ENCODE measurements at regions not wholly inside any gene's neighbourhood (a gene's known extent, or its start where the extent isn't known, plus 50 kb on each side); places are given as distances from the start of the nearest gene placed in this dataset.

DNA sequence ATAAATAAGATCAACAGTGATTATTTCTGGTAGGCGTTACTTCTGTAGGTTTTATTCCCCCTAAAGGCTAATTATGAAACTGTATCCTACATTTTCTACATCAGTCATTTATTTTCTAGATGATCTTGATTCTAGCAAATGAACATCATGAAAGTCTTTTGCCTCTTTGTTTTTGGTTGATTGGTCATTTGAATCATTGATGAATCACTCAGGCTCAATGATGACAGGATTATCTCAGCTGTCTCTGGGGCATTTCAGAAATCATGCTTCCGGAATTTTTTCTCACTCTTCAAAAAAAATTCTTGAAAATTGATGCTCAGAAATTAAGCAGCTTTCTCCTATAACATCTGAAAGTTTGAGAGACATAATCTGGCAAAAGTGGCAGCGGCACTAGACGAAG, 298.9 kb upstream of the TCF4 start:
- no peak for DNase-seq (ENCODE audit: low read depth, low spot score)

DNA sequence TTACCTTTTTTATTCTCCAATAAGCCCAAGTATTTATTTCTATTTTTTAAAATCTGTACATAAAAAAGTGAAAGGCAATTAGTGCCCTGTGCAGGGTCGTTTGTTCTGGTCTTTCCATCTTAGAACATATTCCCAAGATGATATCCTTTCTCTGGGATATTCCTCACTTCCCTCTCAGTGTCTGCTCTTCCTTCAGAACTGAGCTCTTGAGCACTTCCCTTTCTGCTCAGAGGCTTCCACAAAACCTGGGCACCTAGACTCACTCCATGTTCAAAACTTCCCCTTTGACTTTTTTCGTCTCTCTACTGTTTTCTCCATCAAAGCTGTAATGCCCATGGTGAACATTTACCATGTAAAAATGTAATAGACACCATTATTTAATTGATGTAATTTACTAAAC, 296.5 kb upstream of the TCF4 start:
- no peak for DNase-seq (ENCODE audit: low read depth, low spot score)

DNA sequence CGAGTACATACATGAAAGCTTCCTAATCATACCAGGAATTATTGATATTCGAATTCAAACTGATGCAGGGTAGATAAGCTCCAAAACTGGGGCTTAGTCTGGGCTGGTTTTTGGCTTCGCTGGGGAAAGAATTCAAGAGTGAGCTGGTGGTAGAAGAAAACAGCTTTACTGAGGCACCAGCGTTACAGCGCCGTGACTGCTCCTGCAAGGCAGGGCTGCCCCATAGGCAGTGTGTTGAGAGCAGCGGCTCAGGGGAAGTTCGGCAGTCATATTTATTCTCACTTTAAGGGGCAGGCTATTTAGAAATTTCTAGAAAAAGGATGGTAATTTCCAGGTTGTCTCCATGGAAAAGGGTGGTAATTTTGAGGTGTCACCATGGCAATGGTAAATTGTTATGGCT, 292.6 kb upstream of the TCF4 start:
- DNase-seq (ENCODE audit: low read depth, low spot score): no peak

DNA sequence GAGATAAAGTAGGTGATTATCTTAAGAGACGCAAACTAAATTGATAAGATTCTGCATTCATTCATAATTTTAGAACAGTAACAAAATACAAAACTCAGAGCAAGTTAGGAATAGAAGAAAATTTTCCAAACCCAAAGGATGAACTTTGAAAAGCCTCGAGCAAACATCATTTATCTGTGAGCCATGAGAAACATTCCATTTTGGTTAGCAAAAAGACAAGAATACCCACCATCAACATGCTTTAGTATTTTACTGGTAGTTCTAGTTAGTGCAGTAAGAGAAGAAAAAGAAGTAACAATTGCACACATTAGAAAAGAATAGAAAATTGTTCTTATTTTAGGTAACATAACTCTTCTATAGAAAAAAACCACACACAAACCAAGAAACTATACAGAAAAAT, 291.3 kb upstream of the TCF4 start:
- no peak for DNase-seq (ENCODE audit: low read depth, low spot score)

DNA sequence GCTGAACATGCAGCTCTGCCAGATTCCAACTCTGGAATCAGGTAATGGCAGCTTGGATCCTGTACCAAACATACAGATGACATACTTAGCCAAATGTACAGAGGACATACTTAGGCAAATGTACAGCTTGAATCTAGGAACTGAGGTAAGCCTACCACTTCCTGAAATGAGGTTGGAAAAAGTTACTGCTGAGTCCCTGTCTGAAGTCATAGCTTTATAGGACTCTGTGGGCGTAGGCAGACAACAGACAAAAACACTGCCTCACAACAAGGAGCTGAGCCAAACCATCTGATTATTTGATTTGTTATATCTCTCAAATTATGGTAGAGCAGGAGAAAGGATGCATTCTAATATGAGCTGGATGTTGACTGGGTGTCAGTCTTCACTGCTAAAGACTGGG, 290.2 kb upstream of the TCF4 start:
- no peak for DNase-seq (ENCODE audit: low read depth, low spot score)

DNA sequence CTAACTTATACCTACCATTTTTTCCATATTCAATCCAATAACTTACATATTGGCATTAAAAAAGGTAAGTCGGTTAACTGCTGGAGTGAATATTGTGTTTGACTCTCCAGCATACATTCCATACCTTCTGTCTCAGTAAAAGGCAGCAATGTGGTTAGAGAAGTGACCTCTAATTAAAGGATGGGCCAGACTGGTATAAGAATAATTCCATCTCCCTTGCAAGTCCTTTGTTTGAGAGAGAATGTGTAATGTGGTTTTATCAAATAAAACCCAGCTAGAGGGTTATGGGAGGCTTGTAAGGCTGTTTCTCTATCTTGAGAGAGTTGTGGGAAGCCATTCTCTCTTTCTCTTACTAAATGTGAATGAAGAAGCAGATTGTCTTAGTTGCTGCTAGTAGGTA, 289.3 kb upstream of the TCF4 start:
- DNase-seq (ENCODE audit: low read depth, low spot score): no peak

DNA sequence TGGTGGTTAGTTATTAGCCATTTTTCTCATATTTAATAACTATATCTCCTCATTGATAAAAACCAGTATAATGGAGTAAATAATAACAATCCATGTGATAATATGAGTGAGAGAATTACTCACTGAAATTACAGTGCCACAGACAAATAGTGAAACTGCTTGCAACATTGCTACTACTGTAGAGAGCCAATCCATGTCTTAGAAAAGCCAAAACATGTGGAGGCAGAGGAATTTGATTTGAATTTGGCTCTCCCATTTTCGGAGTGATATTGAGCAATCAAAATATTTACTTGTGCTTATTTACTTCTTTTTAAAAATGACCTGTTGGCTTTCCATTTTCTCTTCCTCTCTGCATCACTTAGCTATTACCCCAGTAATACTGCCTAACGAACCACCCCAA, 288.3 kb upstream of the TCF4 start:
- no peak for DNase-seq (ENCODE audit: low read depth, low spot score)

DNA sequence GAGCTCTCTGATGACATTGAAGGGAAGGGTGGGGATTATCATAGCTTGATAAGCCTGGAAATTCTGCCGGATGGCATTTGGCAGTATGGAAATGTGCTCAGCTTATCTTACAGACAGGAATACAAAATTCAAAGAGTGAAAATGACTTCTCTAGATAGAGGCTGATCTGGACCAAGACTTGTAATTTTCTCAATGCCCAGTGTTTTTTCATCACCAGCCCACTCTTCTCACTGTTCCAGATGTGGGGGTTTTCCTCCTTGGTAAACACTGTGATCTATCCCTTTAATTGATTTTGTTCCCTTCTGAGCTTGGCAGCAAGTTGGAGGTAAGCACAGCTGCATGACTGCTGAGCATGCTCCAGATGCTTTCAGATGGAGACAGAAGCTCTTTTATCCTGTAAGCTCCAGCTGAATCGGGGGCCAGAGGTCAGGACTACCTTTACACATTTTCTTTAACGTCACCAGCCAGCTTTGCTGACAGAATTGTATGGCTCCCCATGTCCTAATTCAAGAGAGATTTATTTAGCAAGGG, 287.4 kb upstream of the TCF4 start:
- no peak for DNase-seq (ENCODE audit: low read depth, low spot score)

DNA sequence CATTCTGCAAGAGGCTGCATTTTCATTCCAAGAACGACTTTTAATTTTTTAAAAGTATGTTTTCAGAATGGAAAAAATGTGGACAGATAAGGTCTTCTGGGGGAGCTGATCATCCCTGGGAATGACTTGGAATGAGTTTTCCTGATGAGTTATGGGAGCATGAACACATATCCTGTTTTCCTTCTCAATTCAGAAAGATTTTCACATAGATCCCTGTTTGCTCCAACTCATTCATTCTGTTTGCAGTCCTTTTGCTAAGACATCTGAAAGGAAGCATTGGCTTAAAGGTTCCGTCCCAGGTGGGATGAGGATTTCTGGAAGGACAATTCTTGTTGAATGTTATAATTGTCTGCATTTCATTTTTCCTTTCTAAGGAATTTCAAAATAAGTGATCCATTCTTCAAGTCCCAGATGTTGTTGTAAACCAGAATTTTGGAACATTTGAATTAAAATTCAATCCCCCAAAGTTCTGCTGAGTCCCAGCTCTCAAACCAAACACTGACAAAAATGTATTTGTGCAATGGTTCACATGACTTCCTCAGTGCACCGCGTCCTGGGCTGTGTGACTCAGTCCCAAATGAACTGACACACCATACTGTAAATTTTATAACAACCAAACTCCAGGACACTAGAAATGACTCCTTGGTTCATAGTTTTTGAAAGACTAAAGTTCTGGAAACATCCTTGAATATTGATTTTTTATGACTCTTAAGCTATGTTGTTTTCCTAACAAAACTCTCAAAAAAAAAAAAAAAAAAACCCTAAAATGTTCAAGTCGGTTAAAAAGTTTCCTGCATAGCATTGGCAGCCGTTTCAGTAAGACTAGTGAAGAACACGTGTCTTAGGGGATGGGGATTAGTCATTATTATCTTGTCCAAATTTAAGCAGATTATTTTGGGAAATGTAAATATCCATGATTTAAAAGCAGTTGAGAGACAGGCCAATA, 281.8 kb upstream of the TCF4 start:
- no peak for DNase-seq (ENCODE audit: low read depth, low spot score)

DNA sequence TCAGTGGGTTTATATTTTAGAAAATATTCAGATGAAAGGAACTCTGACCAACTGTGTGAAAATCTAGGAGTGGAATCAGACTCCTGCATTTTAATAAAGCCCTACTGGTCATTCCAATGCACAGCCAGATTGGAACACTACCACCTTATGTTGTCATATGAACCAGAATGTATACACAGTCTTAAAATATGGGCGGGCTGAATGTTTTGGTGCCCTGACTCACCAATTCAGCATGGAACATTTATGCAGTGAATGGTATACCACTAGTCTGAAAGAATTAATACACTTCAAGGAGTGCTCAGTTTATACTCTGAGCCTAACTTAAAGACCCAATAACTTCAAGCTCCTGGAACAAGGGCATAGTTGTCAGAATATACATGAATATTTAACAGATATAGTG, 280.9 kb upstream of the TCF4 start:
- DNase-seq (ENCODE audit: low read depth, low spot score): no peak

DNA sequence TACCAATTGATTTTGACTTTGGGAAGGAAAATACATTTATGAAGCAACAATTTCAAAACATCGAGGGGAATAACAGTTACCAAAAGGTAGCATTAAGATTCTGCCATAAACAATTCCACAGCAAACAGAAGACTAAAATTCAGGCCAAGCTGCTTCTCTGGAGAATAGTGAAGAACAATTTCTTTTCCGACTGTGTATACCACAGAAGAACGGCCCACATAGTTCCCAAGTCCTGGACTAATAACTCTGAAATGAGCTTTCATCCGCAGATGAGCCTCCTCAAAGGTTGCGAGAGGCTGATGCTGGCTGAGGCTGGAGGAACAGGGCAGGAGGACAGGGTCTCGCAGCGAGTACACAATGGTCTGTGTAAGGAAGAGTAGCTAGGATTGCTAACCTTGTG, 278.9 kb upstream of the TCF4 start:
- no peak for DNase-seq (ENCODE audit: low read depth, low spot score)

DNA sequence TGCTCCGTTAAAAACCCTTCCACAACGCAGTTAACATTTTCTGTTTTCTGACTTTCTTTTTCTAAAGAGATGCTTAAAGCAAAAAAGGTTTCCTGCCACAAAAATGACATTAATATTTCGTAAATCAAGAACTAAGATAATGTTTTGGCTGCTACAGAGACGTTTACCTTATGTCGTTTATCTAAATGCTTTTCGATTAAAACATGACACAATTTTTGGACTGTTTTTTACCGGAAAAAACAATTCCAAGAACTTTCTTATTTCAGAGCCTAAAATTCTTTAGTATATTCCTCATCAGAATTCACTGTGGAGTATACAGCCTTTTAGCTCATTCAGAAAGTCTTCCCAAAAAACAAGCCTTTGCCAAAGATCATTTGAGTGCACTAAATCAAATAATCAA, 278.0 kb upstream of the TCF4 start:
- DNase-seq (ENCODE audit: low read depth, low spot score): no peak

DNA sequence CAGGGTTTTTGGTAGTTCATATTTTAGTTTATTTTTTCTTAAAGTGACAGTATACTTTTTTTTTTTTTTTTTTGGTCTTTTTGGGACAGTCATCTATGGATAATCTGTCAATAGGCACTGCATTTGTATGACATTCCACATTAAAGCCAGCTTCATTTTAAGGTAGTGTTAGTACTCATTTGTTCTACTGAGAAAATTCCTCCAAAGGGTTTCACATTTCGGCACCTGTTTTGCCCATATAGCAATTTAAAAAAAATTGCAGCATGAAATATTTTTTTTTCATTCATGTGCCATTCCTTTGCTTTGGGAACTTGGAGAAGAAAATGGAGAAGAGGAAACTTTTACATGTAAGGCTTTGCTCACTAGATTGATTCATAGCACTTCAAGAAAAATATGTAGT, 276.3 kb upstream of the TCF4 start:
- no peak for DNase-seq (ENCODE audit: low read depth, low spot score)

DNA sequence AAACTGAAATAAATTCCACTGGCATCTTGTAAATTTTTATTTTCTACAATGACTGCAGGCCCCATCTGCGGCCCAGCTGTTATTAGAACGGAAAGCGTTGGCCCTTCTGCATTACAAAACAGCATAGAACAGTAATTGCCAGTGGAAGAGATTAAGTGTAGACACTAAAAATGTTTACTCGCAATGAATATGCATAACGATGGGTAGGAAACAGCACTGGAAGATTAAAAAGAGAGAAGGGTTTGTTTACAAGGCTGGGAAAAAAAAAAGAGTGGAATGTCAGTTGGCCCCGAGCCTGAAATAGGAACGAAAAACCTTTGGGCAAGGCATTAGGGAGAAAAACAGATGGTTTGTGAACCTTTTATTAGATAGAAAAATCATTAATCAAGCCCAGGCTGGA, 275.9 kb upstream of the TCF4 start:
- DNase-seq (ENCODE audit: low read depth, low spot score): no peak

DNA sequence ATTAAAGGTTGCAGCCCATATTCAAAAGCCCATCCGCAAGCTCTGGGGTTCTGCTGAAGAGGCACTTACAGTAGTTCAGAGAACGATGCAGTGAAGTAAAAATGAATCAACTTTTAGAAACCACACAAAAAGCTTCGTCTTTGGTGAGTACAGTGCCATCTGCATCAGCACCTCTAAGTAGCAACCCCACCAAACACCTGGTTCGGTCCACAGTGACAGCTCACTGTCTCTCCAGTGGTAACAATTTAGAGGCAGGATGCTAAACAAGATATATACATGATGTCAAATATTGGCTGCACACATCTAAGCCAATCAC, 275.4 kb upstream of the TCF4 start:
- DNase-seq (ENCODE audit: low read depth, low spot score): no peak

DNA sequence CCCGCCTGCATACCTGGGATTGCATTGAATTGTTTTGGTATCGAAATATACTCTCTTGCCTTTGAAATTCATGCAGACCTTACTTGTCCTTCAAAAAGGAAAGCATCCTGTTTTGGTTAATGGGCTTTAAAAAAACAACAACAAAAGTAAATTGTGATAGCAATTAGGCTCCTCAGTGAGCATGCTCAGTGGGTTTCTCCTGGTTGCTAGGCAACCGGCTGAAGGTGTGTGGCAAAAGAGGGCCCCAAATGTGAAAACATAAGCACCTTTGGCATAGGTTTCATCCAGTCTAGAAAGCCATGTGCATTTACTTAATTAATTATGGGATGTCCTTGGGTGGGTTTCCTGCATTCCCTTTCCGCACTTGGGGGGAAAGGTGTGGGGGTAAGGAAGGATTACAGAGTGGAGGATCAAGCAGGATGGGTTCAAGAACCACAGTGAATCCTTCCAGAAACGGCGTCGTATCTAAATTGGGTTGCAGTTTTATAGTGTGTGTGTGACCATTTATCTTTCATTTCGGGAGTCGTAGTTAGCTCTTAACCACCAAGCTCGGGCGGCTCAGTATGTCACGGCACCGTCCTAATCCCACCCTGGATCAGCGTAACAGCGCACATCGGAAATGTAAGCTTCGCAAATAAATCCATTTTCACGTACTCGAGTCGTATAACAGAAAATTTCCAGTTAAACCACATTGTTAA, 274.9 kb upstream of the TCF4 start:
- DNase-seq (ENCODE audit: low read depth, low spot score): no peak

DNA sequence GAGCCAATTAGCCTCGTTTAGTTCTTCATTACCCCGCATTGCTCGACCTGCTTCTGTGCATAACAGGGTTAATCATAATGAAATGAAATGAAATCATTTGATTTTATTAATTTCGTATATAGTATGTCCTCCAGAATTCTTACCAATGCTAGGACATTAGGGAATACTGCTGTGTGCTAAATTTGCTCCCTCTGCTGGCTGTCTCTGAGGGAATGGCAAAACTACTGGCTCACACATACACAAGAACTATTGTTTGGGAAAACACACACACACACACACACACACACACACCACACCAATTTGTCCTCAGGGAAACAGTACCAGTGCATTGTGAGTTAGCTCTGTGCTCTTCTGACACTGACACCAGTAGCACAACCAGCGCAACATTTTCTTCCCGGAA, 273.3 kb upstream of the TCF4 start:
- peak; percentile 49 for DNase-seq (ENCODE audit: low read depth, low spot score)

DNA sequence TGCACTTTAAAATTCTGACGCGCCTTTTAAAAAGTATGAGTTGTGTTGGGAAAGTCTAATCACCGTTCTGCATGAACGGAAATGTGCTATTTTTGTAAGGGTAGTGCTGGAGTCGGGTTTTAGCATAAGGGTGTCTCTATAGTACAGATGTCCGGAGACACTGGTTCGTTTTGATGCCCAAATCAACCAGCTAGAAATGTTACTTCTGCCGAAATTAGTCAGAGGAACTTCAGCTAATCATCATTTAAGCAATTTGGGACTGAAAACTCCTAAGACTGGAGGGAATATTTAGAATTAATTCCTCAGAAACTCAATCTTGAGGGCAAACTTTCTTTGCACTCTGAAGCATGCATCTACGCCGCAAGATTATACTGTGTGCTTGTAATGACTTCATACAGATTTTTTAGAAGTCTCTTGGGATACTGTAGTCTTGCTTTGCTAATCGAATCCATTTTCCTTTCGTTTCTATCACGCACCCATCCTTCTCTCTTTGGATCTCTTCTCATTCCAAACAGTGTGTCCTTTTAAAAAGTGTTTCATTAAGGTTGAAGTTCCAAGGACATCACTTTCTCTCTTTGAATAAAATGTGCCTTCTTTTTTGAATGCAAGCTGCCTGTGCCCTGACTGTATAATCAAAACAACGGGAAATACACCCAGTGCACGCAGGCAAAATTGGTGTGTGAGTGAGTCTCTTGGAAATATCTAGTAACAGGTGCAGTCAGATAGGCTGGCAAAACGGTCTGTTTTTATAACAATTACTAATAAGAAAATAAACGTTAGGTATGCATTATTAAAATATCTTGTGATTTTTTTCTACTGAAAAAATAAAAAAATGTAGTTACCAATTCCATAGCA, 270.9 kb upstream of the TCF4 start:
- DNase-seq (ENCODE audit: low read depth, low spot score): no peak

DNA sequence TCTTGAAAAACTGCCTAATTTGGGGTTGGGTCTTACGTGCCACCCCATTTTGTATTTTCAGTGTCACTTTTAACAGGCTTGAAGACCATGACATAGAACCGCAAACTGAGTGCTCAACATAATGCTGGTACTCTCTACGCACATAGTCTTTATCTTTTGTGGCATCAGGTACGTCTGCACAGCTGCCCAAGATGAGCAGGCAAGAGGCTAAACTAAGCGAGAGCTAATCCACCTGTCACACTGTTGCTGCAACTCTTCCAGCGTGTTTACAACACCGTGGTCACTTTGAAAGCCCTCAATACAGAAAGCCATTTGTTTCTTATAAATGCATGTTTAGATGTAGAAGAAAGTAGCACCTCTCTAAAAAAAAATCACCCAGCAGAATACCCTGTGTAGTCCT, 270.0 kb upstream of the TCF4 start:
- no peak for DNase-seq (ENCODE audit: low read depth, low spot score)

DNA sequence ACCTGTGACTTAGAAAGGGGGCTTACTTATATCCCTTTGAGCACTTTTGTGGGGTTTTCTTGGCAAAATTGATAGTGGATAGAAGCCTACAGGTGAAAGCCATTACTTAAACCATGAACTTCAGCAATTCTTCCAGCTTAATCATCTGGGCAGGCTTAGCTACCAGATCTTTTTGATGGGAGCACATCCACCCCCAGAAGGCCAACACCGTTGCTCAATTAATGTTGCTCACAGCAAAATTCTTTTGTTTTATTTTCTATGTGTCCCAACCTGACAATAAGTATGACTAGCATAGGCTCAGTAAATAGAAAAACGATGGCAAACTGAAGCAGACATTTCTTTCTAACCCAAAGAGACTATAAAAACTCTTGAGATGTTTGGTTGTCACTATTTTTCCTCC, 269.4 kb upstream of the TCF4 start:
- DNase-seq (ENCODE audit: low read depth, low spot score): no peak

DNA sequence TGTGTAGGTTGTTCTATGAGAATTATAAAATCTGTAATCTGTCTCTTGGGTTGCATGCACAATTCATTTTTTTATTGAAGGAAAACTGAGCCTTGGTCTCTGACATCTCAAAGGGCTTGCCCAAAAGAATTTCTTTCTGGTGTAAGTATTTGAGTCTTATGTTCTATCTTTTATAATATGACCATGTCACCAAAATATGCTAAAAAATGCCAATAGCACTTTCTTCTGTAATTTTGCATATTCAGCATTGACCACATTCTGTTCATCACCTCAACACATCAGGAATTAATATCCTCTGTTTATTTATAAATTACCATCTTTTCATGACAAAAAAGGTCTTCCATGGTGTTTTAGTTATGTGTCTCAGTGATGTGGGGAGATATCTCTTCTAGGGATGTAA, 268.7 kb upstream of the TCF4 start:
- DNase-seq (ENCODE audit: low read depth, low spot score): no peak

DNA sequence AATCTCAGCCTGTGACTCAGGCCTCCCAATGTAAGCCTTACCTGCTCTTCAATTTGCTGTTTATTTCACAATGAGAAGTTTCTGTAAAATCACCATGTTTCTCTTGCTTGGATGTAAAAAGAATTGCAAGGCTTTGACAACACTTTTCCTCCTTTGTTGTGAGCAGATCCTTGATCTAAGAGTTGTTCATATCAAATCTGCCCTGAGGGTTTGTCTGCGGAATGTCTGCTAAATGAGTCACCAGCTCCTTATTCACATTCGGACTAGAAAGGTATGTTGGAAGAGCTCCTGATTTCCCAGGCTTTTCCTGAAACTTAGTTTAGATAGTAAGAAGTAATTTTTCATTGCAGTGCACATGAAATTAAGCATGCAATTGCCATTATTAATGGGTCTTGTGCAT, 268.2 kb upstream of the TCF4 start:
- peak; percentile 84 for DNase-seq (ENCODE audit: low read depth, low spot score)

Data from ELF-1 (cell line).